ENCODE measurements at regions not wholly inside any gene's neighbourhood (a gene's known extent, or its start where the extent isn't known, plus 50 kb on each side); places are given as distances from the start of the nearest gene placed in this dataset.
"Not testable (repeated sequence)": the region's sequence is repeated elsewhere in the genome, so short reads cannot be mapped to it uniquely, and the experiment has no call there.

- H3K27me3 ChIP-seq = peaks cover 62% of the 10 kb centered on the region
Observed at GRCh38 chrX:41003506-41004270, 81.6 kb upstream of the USP9X start.

GRCh38 chrX:41005445-41005992, 79.7 kb upstream of the USP9X start:
- Histone ChIP-seq H3K4me1 (peaks cover 19% of the 10 kb centered on the region), H3K36me3 (no peaks in the 10 kb centered on the region), H3K27me3 (peaks cover 81% of the 10 kb centered on the region), H3K27ac (no peak overlapping the region), H4K20me1 (no peaks in the 10 kb centered on the region), H3K4me3 (no peak overlapping the region), H3K9me3 (no peaks in the 10 kb centered on the region), H3K9ac (no peak overlapping the region), H3K4me2 (peak overlapping the region; percentile 32; the same call in 1 of the 2 replicates)
- no peak for TF ChIP-seq Cebpa-rat (IDR thresholded peaks at IDR 0.05)

More at GRCh38 chrX:41003506-41004270, 81.6 kb upstream of the USP9X start:
- Histone ChIP-seq H3K9me3 (no peaks in the 10 kb centered on the region), H3K36me3 (no peaks in the 10 kb centered on the region), H3K9ac (no peak overlapping the region), H3K4me1 (peaks cover 12% of the 10 kb centered on the region), H3K27ac (no peak overlapping the region), H3K4me2 (no peak overlapping the region), H4K20me1 (no peaks in the 10 kb centered on the region), H3K4me3 (no peak overlapping the region)
- TF ChIP-seq Cebpa-rat (IDR thresholded peaks at IDR 0.05) = no peak

- peak overlapping the region; percentile 49 for H3K27ac ChIP-seq
- H3K27me3 ChIP-seq = peaks cover 94% of the 10 kb centered on the region
- no peak overlapping the region for H3K4me3 ChIP-seq
- no peaks in the 10 kb centered on the region for H3K36me3 ChIP-seq
- peaks cover 17% of the 10 kb centered on the region for H3K4me1 ChIP-seq
- H3K9ac ChIP-seq = no peak overlapping the region
- TF ChIP-seq Cebpa-rat (IDR thresholded peaks at IDR 0.05) = no peak
- peak overlapping the region; percentile 64 for H3K4me2 ChIP-seq
- H4K20me1 ChIP-seq = no peaks in the 10 kb centered on the region; the same call in 1 of the 2 replicates
- H3K9me3 ChIP-seq = no peaks in the 10 kb centered on the region
Observed at GRCh38 chrX:41009850-41010846, 75.1 kb upstream of the USP9X start.

GRCh38 chrX:41014776-41015360, 70.4 kb upstream of the USP9X start:
- H3K4me3 ChIP-seq = no peak overlapping the region
- H3K4me2 ChIP-seq = no peak overlapping the region
- no peak for TF ChIP-seq Cebpa-rat (IDR thresholded peaks at IDR 0.05)
- H3K4me1 ChIP-seq = peaks cover 8% of the 10 kb centered on the region
- H3K9ac ChIP-seq = no peak overlapping the region
- H3K27me3 ChIP-seq = peaks cover 83% of the 10 kb centered on the region
- no peaks in the 10 kb centered on the region; the same call in 1 of the 2 replicates for H4K20me1 ChIP-seq
- H3K9me3 ChIP-seq = no peaks in the 10 kb centered on the region
- no peaks in the 10 kb centered on the region for H3K36me3 ChIP-seq
- no peak overlapping the region for H3K27ac ChIP-seq

- not testable (repeated sequence) for H3K9me3 ChIP-seq, H3K4me3 ChIP-seq, H3K9ac ChIP-seq, H3K4me1 ChIP-seq, H3K4me2 ChIP-seq, H3K27ac ChIP-seq, H3K36me3 ChIP-seq, H4K20me1 ChIP-seq
- H3K27me3 ChIP-seq = peaks cover 67% of the 10 kb centered on the region
Observed at GRCh38 chrX:41017785-41018184, 67.5 kb upstream of the USP9X start.

- H3K9me3 ChIP-seq, H3K4me3 ChIP-seq, H3K4me2 ChIP-seq, H3K27ac ChIP-seq, H3K36me3 ChIP-seq, H3K9ac ChIP-seq, H3K4me1 ChIP-seq, H4K20me1 ChIP-seq: not testable (repeated sequence)
- peaks cover 70% of the 10 kb centered on the region for H3K27me3 ChIP-seq
Observed at GRCh38 chrX:41018391-41019040, 66.7 kb upstream of the USP9X start.

GRCh38 chrX:41019041-41019392, 66.2 kb upstream of the USP9X start:
- Histone ChIP-seq H3K9me3 (no peaks in the 10 kb centered on the region), H4K20me1 (no peaks in the 10 kb centered on the region), H3K9ac (no peak overlapping the region), H3K36me3 (no peaks in the 10 kb centered on the region), H3K4me3 (no peak overlapping the region), H3K4me2 (no peak overlapping the region), H3K4me1 (no peaks in the 10 kb centered on the region), H3K27ac (no peak overlapping the region), H3K27me3 (peaks cover 70% of the 10 kb centered on the region)
- TF ChIP-seq Cebpa-rat (IDR thresholded peaks at IDR 0.05) = no peak

GRCh38 chrX:41022566-41022965, 62.7 kb upstream of the USP9X start:
- Histone ChIP-seq H3K9me3 (no peaks in the 10 kb centered on the region), H3K4me2 (no peak overlapping the region), H4K20me1 (peaks cover 16% of the 10 kb centered on the region; the same call in 1 of the 2 replicates), H3K4me1 (no peaks in the 10 kb centered on the region), H3K27ac (no peak overlapping the region), H3K36me3 (no peaks in the 10 kb centered on the region), H3K27me3 (peaks cover 78% of the 10 kb centered on the region), H3K4me3 (no peak overlapping the region), H3K9ac (no peak overlapping the region)
- TF ChIP-seq Cebpa-rat (IDR thresholded peaks at IDR 0.05) = no peak; the same call in 1 of the 2 replicates

GRCh38 chrX:41023098-41023497, 62.1 kb upstream of the USP9X start:
- Histone ChIP-seq H3K27me3 (peaks cover 80% of the 10 kb centered on the region), H3K9ac (no peak overlapping the region), H4K20me1 (peaks cover 16% of the 10 kb centered on the region; the same call in 1 of the 2 replicates), H3K4me1 (no peaks in the 10 kb centered on the region), H3K4me3 (no peak overlapping the region), H3K36me3 (no peaks in the 10 kb centered on the region), H3K9me3 (no peaks in the 10 kb centered on the region), H3K4me2 (no peak overlapping the region), H3K27ac (no peak overlapping the region)
- TF ChIP-seq Cebpa-rat (IDR thresholded peaks at IDR 0.05) = no peak

GRCh38 chrX:41024335-41024734, 60.9 kb upstream of the USP9X start:
- not testable (repeated sequence) for H3K9me3 ChIP-seq, H3K36me3 ChIP-seq, H3K9ac ChIP-seq, H3K4me2 ChIP-seq, H3K27ac ChIP-seq, H3K4me1 ChIP-seq, H3K4me3 ChIP-seq
- Histone ChIP-seq H3K27me3 (peaks cover 83% of the 10 kb centered on the region), H4K20me1 (peaks cover 16% of the 10 kb centered on the region; the same call in 1 of the 2 replicates)

Data from BLaER1 (cell line).